ENCODE measurements at regions not wholly inside any gene's neighbourhood (a gene's known extent, or its start where the extent isn't known, plus 50 kb on each side); places are given as distances from the start of the nearest gene placed in this dataset.

DNA sequence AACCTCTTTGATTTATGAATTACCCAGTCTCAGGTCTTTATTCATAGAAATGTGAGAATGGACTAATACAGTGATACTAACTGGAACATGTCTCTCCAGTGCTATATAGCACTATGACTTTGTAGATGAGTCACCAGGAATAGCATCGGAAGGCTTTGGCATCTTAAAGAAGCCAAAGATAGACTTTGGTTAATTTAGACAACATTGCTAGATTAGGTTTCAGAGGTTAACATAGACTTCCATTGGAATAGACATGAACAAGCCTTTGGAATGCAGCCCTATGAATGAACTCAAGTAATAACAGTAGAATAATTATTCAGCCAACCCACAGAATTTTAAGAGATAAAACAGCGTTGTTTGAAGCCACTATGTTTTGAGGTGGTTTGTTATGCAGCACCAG lies 169.2 kb downstream of the HGF start:
- TF ChIP-seq, protein P1, sequence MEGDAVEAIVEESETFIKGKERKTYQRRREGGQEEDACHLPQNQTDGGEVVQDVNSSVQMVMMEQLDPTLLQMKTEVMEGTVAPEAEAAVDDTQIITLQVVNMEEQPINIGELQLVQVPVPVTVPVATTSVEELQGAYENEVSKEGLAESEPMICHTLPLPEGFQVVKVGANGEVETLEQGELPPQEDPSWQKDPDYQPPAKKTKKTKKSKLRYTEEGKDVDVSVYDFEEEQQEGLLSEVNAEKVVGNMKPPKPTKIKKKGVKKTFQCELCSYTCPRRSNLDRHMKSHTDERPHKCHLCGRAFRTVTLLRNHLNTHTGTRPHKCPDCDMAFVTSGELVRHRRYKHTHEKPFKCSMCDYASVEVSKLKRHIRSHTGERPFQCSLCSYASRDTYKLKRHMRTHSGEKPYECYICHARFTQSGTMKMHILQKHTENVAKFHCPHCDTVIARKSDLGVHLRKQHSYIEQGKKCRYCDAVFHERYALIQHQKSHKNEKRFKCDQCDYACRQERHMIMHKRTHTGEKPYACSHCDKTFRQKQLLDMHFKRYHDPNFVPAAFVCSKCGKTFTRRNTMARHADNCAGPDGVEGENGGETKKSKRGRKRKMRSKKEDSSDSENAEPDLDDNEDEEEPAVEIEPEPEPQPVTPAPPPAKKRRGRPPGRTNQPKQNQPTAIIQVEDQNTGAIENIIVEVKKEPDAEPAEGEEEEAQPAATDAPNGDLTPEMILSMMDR (IDR thresholded peaks at IDR 0.05): no peak
- TF ChIP-seq POLR2A (IDR thresholded peaks at IDR 0.05): no peak

Measured in adrenal gland (tissue), 5 donors.